Upper lobe of left lung (tissue), 6 donors: ENCODE measurements at regions not wholly inside any gene's neighbourhood (a gene's known extent, or its start where the extent isn't known, plus 50 kb on each side); places are given as distances from the start of the nearest gene placed in this dataset.

Source experiments
- ATAC-seq, 2 donors: fragments of 200-7000 bp; cut with Tn5 transposase; one replicate each; pipeline ENCODE4 v1.9.1; 2022; ENCODE audit warnings: mild to moderate bottlenecking in 2 of 2, moderate library complexity in 2 of 2; ENCODE audit not compliant: low FRiP score in 2 of 2
- DNase-seq, 2 donors: peaks; one replicate each; pipeline ENCODE4 v3.0.0-alpha.2; 2019 to 2020
- H3K27ac ChIP-seq, 4 donors: fragments of 200-600 bp; sonication (generic); one replicate each; pipeline ENCODE4 v1.5.1; 2016 to 2019
- H3K27me3 ChIP-seq, 4 donors: fragments of 200-600 bp; sonication (generic); one replicate each; pipeline ENCODE4 v1.5.1; 2017 to 2019
- H3K36me3 ChIP-seq, 4 donors: fragments of 200-600 bp; sonication (generic); one replicate each; pipeline ENCODE4 v1.5.1; 2016 to 2019
- H3K4me1 ChIP-seq, 4 donors: fragments of 200-600 bp; sonication (generic); one replicate each; pipeline ENCODE4 v1.5.1; 2018 to 2019
- H3K4me3 ChIP-seq, 4 donors: fragments of 200-600 bp; sonication (generic); one replicate each; pipeline ENCODE4 v1.5.1; 2017 to 2019; ENCODE audit warnings: mild to moderate bottlenecking in 2 of 4, moderate library complexity in 1 of 4
- H3K9me3 ChIP-seq, 4 donors: fragments of 200-600 bp; sonication (generic); one replicate each; pipeline ENCODE4 v1.5.1; 2018 to 2019
- CTCF ChIP-seq, 6 experiments: fragments of 450-650 bp in 4 of 6; fragments of 200-600 bp in 2 of 6; sonication (generic) in 2 of 6; IDR thresholded peaks; one replicate each; pipeline ENCODE4 v1.5.1; 2016 to 2019; ENCODE audit warnings: antibody characterized with exemption in 6 of 6
- EP300 ChIP-seq, 4 donors: sonication (generic); formaldehyde crosslinking; IDR thresholded peaks; one replicate each; pipeline ENCODE4 v1.5.1; 2017; ENCODE audit warnings: antibody characterized with exemption in 4 of 4, control low read depth in 2 of 4
- POLR2A ChIP-seq, 4 donors: fragments of 450-650 bp; IDR thresholded peaks; one replicate each; pipeline ENCODE4 v1.5.1; 2016 to 2017; ENCODE audit warnings: antibody characterized with exemption in 4 of 4, mild to moderate bottlenecking in 2 of 4
- POLR2AphosphoS5 ChIP-seq, 2 donors: sonication (generic); formaldehyde crosslinking; IDR thresholded peaks; one replicate each; pipeline ENCODE4 v1.5.1; 2017; ENCODE audit warnings: antibody characterized with exemption in 2 of 2
- WGBS, 2 donors: methylation state at CpG; one replicate each; pipeline ENCODE4 v1.1.5; 2017 to 2018; 5-methylcytosine and 5-hydroxymethylcytosine counted together
- donor health status: DM: no; HTN: no; CAD: no; lungs with moderate emphysema.
- donor health status: DM: no; HTN: yes; CAD: no; lungs with severe emphysema.

- ATAC-seq (no peak), DNase-seq (no peak)
- TF ChIP-seq CTCF (IDR thresholded peaks at IDR 0.05), result no peak
- TF ChIP-seq POLR2A (IDR thresholded peaks at IDR 0.05), result no peak
- no peak for TF ChIP-seq EP300 (IDR thresholded peaks at IDR 0.05)
- TF ChIP-seq POLR2AphosphoS5 (IDR thresholded peaks at IDR 0.05), result no peak
- no peak overlapping the region for H3K27ac ChIP-seq
- no peaks in the 10 kb centered on the region for H3K9me3 ChIP-seq
- H3K36me3 ChIP-seq, result no peaks in the 10 kb centered on the region
- WGBS, 2 donors, result 67 to 76% methylated on average over 7 to 11 of the region's 13 CpGs
- H3K4me3 ChIP-seq, result no peak overlapping the region
- peaks cover 25 to 40% (median 32%) of the 10 kb centered on the region in 4 donors for H3K4me1 ChIP-seq
- no peaks in the 10 kb centered on the region for H3K27me3 ChIP-seq
Observed at GRCh38 chr6:44056392-44057237, 70.6 kb downstream of the MRPL14 start.

- Histone ChIP-seq H3K36me3 (no peaks in the 10 kb centered on the region), H3K27ac (no peak overlapping the region), H3K27me3 (no peaks in the 10 kb centered on the region), H3K4me3 (no peak overlapping the region), H3K4me1 (peaks cover 25 to 39% (median 30%) of the 10 kb centered on the region in 4 donors), H3K9me3 (no peaks in the 10 kb centered on the region)
- 79 to 87% methylated on average over 8 of the region's 8 CpGs for WGBS, 2 donors
- DNase-seq, result no peak
- no peak for TF ChIP-seq POLR2AphosphoS5 (IDR thresholded peaks at IDR 0.05)
- TF ChIP-seq CTCF (IDR thresholded peaks at IDR 0.05), result no peak
- TF ChIP-seq EP300 (IDR thresholded peaks at IDR 0.05), result no peak
- no peak for TF ChIP-seq POLR2A (IDR thresholded peaks at IDR 0.05)
- ATAC-seq, result no peak
Observed at GRCh38 chr6:44054721-44055559, 72.3 kb downstream of the MRPL14 start.

GRCh38 chr6:44053760-44054556 lies 73.3 kb downstream of the MRPL14 start:
- TF ChIP-seq POLR2A (IDR thresholded peaks at IDR 0.05) (no peak), POLR2AphosphoS5 (IDR thresholded peaks at IDR 0.05) (no peak), EP300 (IDR thresholded peaks at IDR 0.05) (no peak), CTCF (IDR thresholded peaks at IDR 0.05) (no peak)
- no peak for ATAC-seq
- no peaks in the 10 kb centered on the region for H3K9me3 ChIP-seq
- H3K4me1 ChIP-seq, result peaks cover 16 to 29% (median 21%) of the 10 kb centered on the region in 4 donors
- H3K4me3 ChIP-seq, result no peak overlapping the region
- 66 to 75% methylated on average over 11 of the region's 11 CpGs for WGBS, 2 donors
- no peak for DNase-seq
- H3K27ac ChIP-seq, result no peak overlapping the region
- H3K36me3 ChIP-seq, result no peaks in the 10 kb centered on the region
- H3K27me3 ChIP-seq, result no peaks in the 10 kb centered on the region

- no peaks in the 10 kb centered on the region for H3K27me3 ChIP-seq
- no peak overlapping the region for H3K27ac ChIP-seq
- H3K9me3 ChIP-seq, result no peaks in the 10 kb centered on the region
- H3K36me3 ChIP-seq, result no peaks in the 10 kb centered on the region
- peaks cover 12 to 23% (median 15%) of the 10 kb centered on the region in 4 donors for H3K4me1 ChIP-seq
- ATAC-seq (no peak), DNase-seq (peak in 1 of 2 donors; percentile 40)
- no peak overlapping the region for H3K4me3 ChIP-seq
- TF ChIP-seq CTCF (IDR thresholded peaks at IDR 0.05), result no peak
- WGBS, 2 donors, result 88 to 89% methylated on average over 5 to 6 of the region's 6 CpGs
Observed at GRCh38 chr6:44053106-44053756, 74.0 kb downstream of the MRPL14 start.
